ENCODE measurements at regions not wholly inside any gene's neighbourhood (a gene's known extent, or its start where the extent isn't known, plus 50 kb on each side); places are given as distances from the start of the nearest gene placed in this dataset.

DNA sequence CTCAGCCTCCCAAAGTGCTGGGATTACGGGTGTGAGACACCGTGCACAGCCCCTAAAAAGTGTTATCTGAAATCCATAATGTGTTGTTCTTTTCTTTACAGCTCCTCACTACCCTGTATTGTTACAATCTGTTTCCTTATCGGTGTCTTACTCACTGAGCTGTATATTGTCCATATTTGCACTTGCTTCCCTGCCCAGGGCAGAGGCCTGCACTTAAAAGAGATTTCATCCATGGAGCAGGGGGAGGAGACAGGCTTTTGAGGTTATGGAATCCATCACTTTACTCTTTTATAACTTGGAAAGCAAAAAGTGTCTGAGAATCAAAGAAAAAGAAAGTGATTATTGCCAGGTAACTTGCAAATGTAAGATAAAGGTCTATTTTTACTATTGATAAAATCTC, 251.0 kb downstream of the DIO2 start:
- H3K36me3 ChIP-seq (ENCODE audit: control insufficient read depth in 1 of 2, insufficient read depth in 2 of 2, low read depth in 1 of 2, low read length in 2 of 2), result no peaks in the 10 kb centered on the region
- H3K9ac ChIP-seq (ENCODE audit: low read length), result no peak overlapping the region
- no peak overlapping the region for H2AK5ac ChIP-seq (ENCODE audit: low read length, severe bottlenecking)
- H2BK12ac ChIP-seq (ENCODE audit: low read length in 2 of 2), result no peak overlapping the region
- no peak overlapping the region for H2BK120ac ChIP-seq (ENCODE audit: low read depth, low read length)
- H3K79me1 ChIP-seq (replicated peaks; ENCODE audit: low read length, poor library complexity, severe bottlenecking), result no peaks in the 10 kb centered on the region
- H3K27ac ChIP-seq (ENCODE audit: low read length, poor library complexity, severe bottlenecking), result no peak overlapping the region
- H3K27me3 ChIP-seq (ENCODE audit: control insufficient read depth in 1 of 2, insufficient read depth in 1 of 2, low read length in 2 of 2), result no peaks in the 10 kb centered on the region
- no peak overlapping the region for H3K4me3 ChIP-seq (ENCODE audit: insufficient read depth in 1 of 2, low read depth in 1 of 2, low read length in 2 of 2)
- H4K91ac ChIP-seq (ENCODE audit: low read length), result no peak overlapping the region
- no peak overlapping the region for H3K4me2 ChIP-seq (ENCODE audit: low read length, poor library complexity, severe bottlenecking)
- 86% methylated on average over 2 of the region's 3 CpGs for WGBS
- H3K14ac ChIP-seq (ENCODE audit: low read length in 2 of 2), result no peak overlapping the region
- H3K23ac ChIP-seq (ENCODE audit: low read length in 2 of 2), result no peak overlapping the region
- H3K4me1 ChIP-seq (ENCODE audit: control insufficient read depth, insufficient read depth, low read depth, low read length), result no peaks in the 10 kb centered on the region
- H2BK5ac ChIP-seq (ENCODE audit: low read depth, low read length, poor library complexity, severe bottlenecking), result no peak overlapping the region
- H3K18ac ChIP-seq (ENCODE audit: low read depth in 1 of 2, low read length in 2 of 2), result no peak overlapping the region
- H4K8ac ChIP-seq (ENCODE audit: low read length), result no peak overlapping the region
- H3K4ac ChIP-seq (ENCODE audit: low read depth in 1 of 2, low read length in 2 of 2), result no peak overlapping the region
- no peak overlapping the region for H2BK15ac ChIP-seq (ENCODE audit: low read depth, poor library complexity, severe bottlenecking)
- no peak for DNase-seq
- H3K9me3 ChIP-seq (ENCODE audit: control insufficient read depth, low read length), result peaks cover 23% of the 10 kb centered on the region
- no peak overlapping the region for H2AFZ ChIP-seq (ENCODE audit: low read depth, low read length)

- H2BK15ac ChIP-seq (ENCODE audit: low read depth, poor library complexity, severe bottlenecking), result no peak overlapping the region
- no CpG with 5 or more reads among the region's 1 CpG for WGBS
- no peaks in the 10 kb centered on the region for H3K79me1 ChIP-seq (replicated peaks; ENCODE audit: low read length, poor library complexity, severe bottlenecking)
Observed at GRCh38 chr14:79951572-79951971, 259.7 kb downstream of the DIO2 start.

GRCh38 chr14:79949906-79950305, 261.4 kb downstream of the DIO2 start:
- Histone ChIP-seq H2AFZ (ENCODE audit: low read depth, low read length) (no peak overlapping the region), H3K4me2 (ENCODE audit: low read length, poor library complexity, severe bottlenecking) (no peak overlapping the region), H3K9ac (ENCODE audit: low read length) (no peak overlapping the region), H4K8ac (ENCODE audit: low read length) (no peak overlapping the region), H3K14ac (ENCODE audit: low read length in 2 of 2) (no peak overlapping the region), H2BK5ac (ENCODE audit: low read depth, low read length, poor library complexity, severe bottlenecking) (no peak overlapping the region), H3K23ac (ENCODE audit: low read length in 2 of 2) (no peak overlapping the region), H2BK120ac (ENCODE audit: low read depth, low read length) (no peak overlapping the region), H2AK5ac (ENCODE audit: low read length, severe bottlenecking) (no peak overlapping the region), H3K36me3 (ENCODE audit: control insufficient read depth in 1 of 2, insufficient read depth in 2 of 2, low read depth in 1 of 2, low read length in 2 of 2) (no peaks in the 10 kb centered on the region), H3K79me1 (replicated peaks; ENCODE audit: low read length, poor library complexity, severe bottlenecking) (no peaks in the 10 kb centered on the region), H3K27ac (ENCODE audit: low read length, poor library complexity, severe bottlenecking) (no peak overlapping the region), H2BK12ac (ENCODE audit: low read length in 2 of 2) (no peak overlapping the region), H2BK15ac (ENCODE audit: low read depth, poor library complexity, severe bottlenecking) (no peak overlapping the region), H4K91ac (ENCODE audit: low read length) (no peak overlapping the region), H3K18ac (ENCODE audit: low read depth in 1 of 2, low read length in 2 of 2) (no peak overlapping the region), H3K4ac (ENCODE audit: low read depth in 1 of 2, low read length in 2 of 2) (no peak overlapping the region), H3K27me3 (ENCODE audit: control insufficient read depth in 1 of 2, insufficient read depth in 1 of 2, low read length in 2 of 2) (no peaks in the 10 kb centered on the region), H3K4me3 (ENCODE audit: insufficient read depth in 1 of 2, low read depth in 1 of 2, low read length in 2 of 2) (no peak overlapping the region), H3K9me3 (ENCODE audit: control insufficient read depth, low read length) (peaks cover 9% of the 10 kb centered on the region), H3K4me1 (ENCODE audit: control insufficient read depth, insufficient read depth, low read depth, low read length) (no peaks in the 10 kb centered on the region)
- no peak for DNase-seq

More at GRCh38 chr14:79951572-79951971, 259.7 kb downstream of the DIO2 start:
- no peak overlapping the region for H3K14ac ChIP-seq (ENCODE audit: low read length in 2 of 2)
- DNase-seq, result no peak
- H2AK5ac ChIP-seq (ENCODE audit: low read length, severe bottlenecking), result no peak overlapping the region
- no peaks in the 10 kb centered on the region for H3K36me3 ChIP-seq (ENCODE audit: control insufficient read depth in 1 of 2, insufficient read depth in 2 of 2, low read depth in 1 of 2, low read length in 2 of 2)
- H3K27ac ChIP-seq (ENCODE audit: low read length, poor library complexity, severe bottlenecking), result no peak overlapping the region
- H2AFZ ChIP-seq (ENCODE audit: low read depth, low read length), result no peak overlapping the region
- no peaks in the 10 kb centered on the region for H3K4me1 ChIP-seq (ENCODE audit: control insufficient read depth, insufficient read depth, low read depth, low read length)
- H3K27me3 ChIP-seq (ENCODE audit: control insufficient read depth in 1 of 2, insufficient read depth in 1 of 2, low read length in 2 of 2), result no peaks in the 10 kb centered on the region
- H2BK120ac ChIP-seq (ENCODE audit: low read depth, low read length), result no peak overlapping the region
- peaks cover 24% of the 10 kb centered on the region for H3K9me3 ChIP-seq (ENCODE audit: control insufficient read depth, low read length)
- H3K4me3 ChIP-seq (ENCODE audit: insufficient read depth in 1 of 2, low read depth in 1 of 2, low read length in 2 of 2), result no peak overlapping the region
- H3K4me2 ChIP-seq (ENCODE audit: low read length, poor library complexity, severe bottlenecking), result no peak overlapping the region
- no peak overlapping the region for H4K91ac ChIP-seq (ENCODE audit: low read length)
- no peak overlapping the region for H3K18ac ChIP-seq (ENCODE audit: low read depth in 1 of 2, low read length in 2 of 2)
- no peak overlapping the region for H2BK12ac ChIP-seq (ENCODE audit: low read length in 2 of 2)
- H3K23ac ChIP-seq (ENCODE audit: low read length in 2 of 2), result no peak overlapping the region
- no peak overlapping the region for H2BK5ac ChIP-seq (ENCODE audit: low read depth, low read length, poor library complexity, severe bottlenecking)
- no peak overlapping the region for H4K8ac ChIP-seq (ENCODE audit: low read length)
- no peak overlapping the region for H3K4ac ChIP-seq (ENCODE audit: low read depth in 1 of 2, low read length in 2 of 2)
- no peak overlapping the region for H3K9ac ChIP-seq (ENCODE audit: low read length)

DNA sequence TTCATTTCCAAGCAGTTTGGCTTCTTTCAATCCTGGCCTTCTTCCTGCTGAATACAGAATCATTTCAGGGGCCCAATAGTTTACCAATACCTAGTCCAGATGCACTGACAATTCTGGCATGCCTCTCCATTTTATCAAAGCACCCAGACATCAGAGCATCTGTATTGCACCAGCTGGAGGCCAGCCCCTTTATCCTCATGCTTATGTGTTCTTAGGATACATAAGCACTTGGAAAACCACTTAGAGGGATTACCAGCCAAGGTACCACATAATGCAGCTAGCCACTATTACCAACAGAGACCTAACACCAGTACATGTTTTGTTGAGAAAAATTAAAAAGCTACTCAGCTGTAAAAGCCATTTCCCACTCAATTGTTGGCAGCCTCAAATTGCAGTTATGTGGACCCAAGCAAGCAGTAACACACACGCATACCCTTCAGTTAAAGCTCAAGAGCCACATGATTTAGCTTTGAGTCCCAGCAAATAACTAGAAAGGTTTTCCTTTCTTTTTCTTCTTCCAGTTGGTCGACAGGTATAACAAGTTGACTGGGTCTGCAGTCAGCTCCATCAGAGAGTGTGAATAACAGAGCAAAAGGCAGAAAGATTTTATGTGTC, 263.8 kb downstream of the DIO2 start:
- no peak for DNase-seq
- no peak overlapping the region for H3K4ac ChIP-seq (ENCODE audit: low read depth in 1 of 2, low read length in 2 of 2)
- no peak overlapping the region for H3K23ac ChIP-seq (ENCODE audit: low read length in 2 of 2)
- H2BK120ac ChIP-seq (ENCODE audit: low read depth, low read length), result no peak overlapping the region
- no peaks in the 10 kb centered on the region for H3K36me3 ChIP-seq (ENCODE audit: control insufficient read depth in 1 of 2, insufficient read depth in 2 of 2, low read depth in 1 of 2, low read length in 2 of 2)
- H3K4me3 ChIP-seq (ENCODE audit: insufficient read depth in 1 of 2, low read depth in 1 of 2, low read length in 2 of 2), result no peak overlapping the region
- no peak overlapping the region for H2BK12ac ChIP-seq (ENCODE audit: low read length in 2 of 2)
- no peak overlapping the region for H3K4me2 ChIP-seq (ENCODE audit: low read length, poor library complexity, severe bottlenecking)
- 96% methylated on average over 1 of the region's 2 CpGs for WGBS
- no peak overlapping the region for H2BK5ac ChIP-seq (ENCODE audit: low read depth, low read length, poor library complexity, severe bottlenecking)
- no peaks in the 10 kb centered on the region for H3K79me1 ChIP-seq (replicated peaks; ENCODE audit: low read length, poor library complexity, severe bottlenecking)
- no peaks in the 10 kb centered on the region for H3K9me3 ChIP-seq (ENCODE audit: control insufficient read depth, low read length)
- no peak overlapping the region for H3K14ac ChIP-seq (ENCODE audit: low read length in 2 of 2)
- H2AFZ ChIP-seq (ENCODE audit: low read depth, low read length), result no peak overlapping the region
- no peak overlapping the region for H3K27ac ChIP-seq (ENCODE audit: low read length, poor library complexity, severe bottlenecking)
- no peak overlapping the region for H4K91ac ChIP-seq (ENCODE audit: low read length)
- H3K9ac ChIP-seq (ENCODE audit: low read length), result no peak overlapping the region
- H4K8ac ChIP-seq (ENCODE audit: low read length), result no peak overlapping the region
- no peak overlapping the region for H2AK5ac ChIP-seq (ENCODE audit: low read length, severe bottlenecking)
- H3K27me3 ChIP-seq (ENCODE audit: control insufficient read depth in 1 of 2, insufficient read depth in 1 of 2, low read length in 2 of 2), result no peaks in the 10 kb centered on the region
- no peak overlapping the region for H2BK15ac ChIP-seq (ENCODE audit: low read depth, poor library complexity, severe bottlenecking)
- no peak overlapping the region for H3K18ac ChIP-seq (ENCODE audit: low read depth in 1 of 2, low read length in 2 of 2)
- no peaks in the 10 kb centered on the region for H3K4me1 ChIP-seq (ENCODE audit: control insufficient read depth, insufficient read depth, low read depth, low read length)
